ENCODE measurements at regions not wholly inside any gene's neighbourhood (a gene's known extent, or its start where the extent isn't known, plus 50 kb on each side); places are given as distances from the start of the nearest gene placed in this dataset.

DNA sequence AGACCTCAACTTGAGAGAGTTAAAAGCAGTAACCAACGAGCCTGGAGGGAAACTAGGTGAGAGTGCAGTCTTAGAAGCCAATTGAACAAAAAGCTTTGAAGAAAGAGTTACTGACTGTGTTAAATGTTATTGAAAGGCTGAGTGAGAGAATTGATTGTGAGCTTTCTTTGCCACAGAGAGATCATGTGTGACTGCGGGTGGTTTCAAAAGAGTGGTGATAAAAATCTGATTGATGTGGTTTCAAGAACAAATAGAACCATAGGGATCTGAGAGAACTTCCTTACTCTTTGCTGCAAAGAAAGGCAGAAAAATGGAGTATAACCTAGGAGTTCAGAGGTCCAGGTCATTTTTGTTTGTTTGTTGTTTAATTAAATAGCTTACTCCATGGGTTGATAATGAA lies 759.9 kb upstream of the ALCAM start:
- no peak overlapping the region for H3K27ac Mint-ChIP-seq

DNA sequence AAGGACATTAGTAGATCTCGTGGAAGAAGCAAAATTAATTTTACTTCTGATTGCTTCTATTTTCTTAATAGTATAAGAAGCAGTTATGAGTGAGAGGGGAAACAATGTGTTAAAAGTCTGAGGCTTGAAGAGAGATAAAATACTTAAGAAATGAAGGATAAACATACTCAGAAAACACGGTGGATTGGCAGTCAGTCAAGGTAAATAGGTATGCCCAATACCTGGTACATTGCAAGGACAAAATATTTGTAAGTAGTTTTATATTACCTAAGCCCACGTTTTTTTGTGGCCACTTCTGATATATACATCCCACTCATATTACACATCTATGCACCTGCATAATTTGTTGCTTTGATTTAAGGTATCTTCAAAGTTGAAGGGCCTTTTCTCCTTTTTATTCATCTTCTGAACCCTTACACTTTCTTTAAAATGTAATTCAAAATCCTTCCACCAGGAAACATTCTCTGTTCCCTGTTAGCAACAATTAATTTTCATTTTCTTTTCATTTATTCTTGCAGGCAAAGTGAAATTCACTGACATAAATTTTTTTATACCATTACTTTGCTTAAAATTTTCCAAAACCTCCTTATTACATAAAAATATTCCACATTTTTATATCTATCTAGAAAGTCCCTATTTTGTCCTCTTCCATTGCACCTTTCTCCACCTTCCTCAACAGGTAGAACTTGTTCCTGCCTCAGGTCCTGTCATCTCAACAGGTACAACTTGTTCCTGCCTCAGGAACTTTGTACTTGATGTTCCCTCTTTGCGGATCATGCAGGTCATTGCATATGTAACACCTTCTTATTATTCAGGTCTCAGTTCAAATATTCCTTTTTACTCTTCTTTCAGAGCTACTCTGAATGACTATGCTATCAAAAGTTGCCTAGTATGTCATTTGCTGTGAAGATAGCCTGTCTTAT lies 755.7 kb upstream of the ALCAM start:
- DNase-seq (ENCODE audit: low spot score) = no peak
- no peak overlapping the region for H3K4me3 Mint-ChIP-seq
- no peaks in the 10 kb centered on the region for H3K4me1 Mint-ChIP-seq (ENCODE audit: low read depth)
- no peaks in the 10 kb centered on the region for H3K36me3 Mint-ChIP-seq (ENCODE audit: low read depth)
- H3K27ac Mint-ChIP-seq = no peak overlapping the region
- H3K9me3 Mint-ChIP-seq = no peaks in the 10 kb centered on the region
- intact Hi-C loops (cut with micrococcal nuclease) = no loop called here
- H3K27me3 Mint-ChIP-seq (ENCODE audit: insufficient read depth) = peaks cover 2% of the 10 kb centered on the region

More for the DNA sequence above, 759.9 kb upstream of the ALCAM start:
- H3K9me3 Mint-ChIP-seq = no peaks in the 10 kb centered on the region
- H3K36me3 Mint-ChIP-seq (ENCODE audit: low read depth) = no peaks in the 10 kb centered on the region
- H3K4me1 Mint-ChIP-seq (ENCODE audit: low read depth) = no peaks in the 10 kb centered on the region
- no peak overlapping the region for H3K4me3 Mint-ChIP-seq
- H3K27me3 Mint-ChIP-seq (ENCODE audit: insufficient read depth) = peaks cover 2% of the 10 kb centered on the region
- intact Hi-C loops (cut with micrococcal nuclease) = no loop called here
- no peak for DNase-seq (ENCODE audit: low spot score)

DNA sequence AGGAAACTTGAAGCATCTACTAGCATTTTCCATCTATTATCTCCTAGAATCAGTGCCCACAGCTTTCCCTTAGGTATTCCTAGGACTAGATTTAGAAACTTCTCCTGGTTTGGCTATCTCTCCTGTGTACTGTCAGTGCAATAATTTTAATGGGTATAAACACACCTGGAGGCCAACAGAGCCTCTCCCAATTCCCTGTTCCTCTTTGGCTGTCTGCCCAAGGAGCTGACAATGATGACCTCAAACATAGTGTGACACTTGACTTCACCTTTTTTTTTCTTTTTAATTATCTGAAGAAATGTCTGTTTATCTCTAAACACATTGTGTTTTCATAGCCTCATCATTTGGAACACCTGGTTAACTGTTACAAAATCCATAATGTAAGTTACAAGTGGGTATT lies 754.5 kb upstream of the ALCAM start:
- intact Hi-C loops (cut with micrococcal nuclease) = no loop called here
- no peak overlapping the region for H3K27ac Mint-ChIP-seq
- H3K4me3 Mint-ChIP-seq = no peak overlapping the region

DNA sequence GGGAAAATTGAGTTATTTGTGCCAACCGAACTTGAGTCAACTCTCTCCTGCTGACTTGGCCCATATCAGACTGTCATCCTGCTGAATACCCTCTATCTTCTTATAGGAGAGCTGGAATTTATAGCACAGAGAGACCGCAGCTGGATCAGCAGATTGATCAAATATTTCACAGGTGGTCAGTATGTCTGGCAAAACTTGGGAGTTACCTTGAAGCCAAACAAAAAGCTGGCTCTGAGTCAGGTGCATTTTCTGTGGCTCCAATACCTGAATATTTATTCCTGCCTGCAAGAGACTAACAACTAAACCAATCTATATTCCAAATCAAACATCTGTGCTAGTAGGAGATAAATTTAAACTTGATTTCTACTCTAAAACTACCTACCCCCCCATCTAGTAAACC lies 752.1 kb upstream of the ALCAM start:
- Mint-ChIP-seq H3K36me3 (ENCODE audit: low read depth) (no peaks in the 10 kb centered on the region), H3K4me1 (ENCODE audit: low read depth) (no peaks in the 10 kb centered on the region), H3K4me3 (no peak overlapping the region), H3K27me3 (ENCODE audit: insufficient read depth) (no peaks in the 10 kb centered on the region), H3K27ac (no peak overlapping the region), H3K9me3 (no peaks in the 10 kb centered on the region)
- intact Hi-C loops (cut with micrococcal nuclease) = no loop called here
- DNase-seq (ENCODE audit: low spot score) = no peak

More for the DNA sequence above, 754.5 kb upstream of the ALCAM start:
- Mint-ChIP-seq H3K36me3 (ENCODE audit: low read depth) (no peaks in the 10 kb centered on the region), H3K4me1 (ENCODE audit: low read depth) (no peaks in the 10 kb centered on the region), H3K27me3 (ENCODE audit: insufficient read depth) (no peaks in the 10 kb centered on the region), H3K9me3 (no peaks in the 10 kb centered on the region)
- no peak for DNase-seq (ENCODE audit: low spot score)

DNA sequence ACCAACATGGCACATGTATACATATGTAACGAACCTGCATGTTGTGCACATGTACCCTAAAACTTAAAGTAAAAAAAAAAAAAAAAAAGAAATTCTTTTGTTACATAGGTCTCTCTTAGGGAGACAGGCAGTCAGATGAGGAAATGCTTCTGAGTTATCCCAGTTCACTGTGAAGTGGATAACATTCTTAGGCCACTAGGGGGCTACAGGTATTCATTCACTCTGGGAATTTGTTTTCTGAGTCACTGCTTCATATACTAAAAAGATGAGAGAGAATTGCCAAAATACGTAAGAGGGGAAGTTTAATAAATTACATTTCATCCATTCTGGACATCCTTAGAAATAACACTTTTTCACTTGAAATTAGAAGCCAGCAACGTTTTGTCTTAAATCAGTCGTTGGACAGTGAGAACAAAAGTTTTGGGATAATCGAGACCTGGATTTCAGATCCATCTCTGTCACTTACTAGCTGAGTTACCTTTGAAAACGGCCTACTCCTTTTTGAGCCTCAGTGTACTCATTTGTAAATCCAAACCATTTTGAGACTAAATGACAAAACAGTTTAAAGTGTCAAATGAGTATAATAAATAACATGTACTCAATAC lies 738.4 kb upstream of the ALCAM start:
- no peaks in the 10 kb centered on the region for H3K4me1 Mint-ChIP-seq (ENCODE audit: low read depth)
- H3K27me3 Mint-ChIP-seq (ENCODE audit: insufficient read depth) = no peaks in the 10 kb centered on the region
- no peak overlapping the region for H3K4me3 Mint-ChIP-seq
- H3K27ac Mint-ChIP-seq = no peak overlapping the region
- no peaks in the 10 kb centered on the region for H3K9me3 Mint-ChIP-seq
- no peaks in the 10 kb centered on the region for H3K36me3 Mint-ChIP-seq (ENCODE audit: low read depth)
- DNase-seq (ENCODE audit: low spot score) = no peak
- intact Hi-C loops (cut with micrococcal nuclease) = loop anchor here (2.0 kb wide), 1 partner anchor 741 kb away; no protein-coding TSS in a partner anchor

DNA sequence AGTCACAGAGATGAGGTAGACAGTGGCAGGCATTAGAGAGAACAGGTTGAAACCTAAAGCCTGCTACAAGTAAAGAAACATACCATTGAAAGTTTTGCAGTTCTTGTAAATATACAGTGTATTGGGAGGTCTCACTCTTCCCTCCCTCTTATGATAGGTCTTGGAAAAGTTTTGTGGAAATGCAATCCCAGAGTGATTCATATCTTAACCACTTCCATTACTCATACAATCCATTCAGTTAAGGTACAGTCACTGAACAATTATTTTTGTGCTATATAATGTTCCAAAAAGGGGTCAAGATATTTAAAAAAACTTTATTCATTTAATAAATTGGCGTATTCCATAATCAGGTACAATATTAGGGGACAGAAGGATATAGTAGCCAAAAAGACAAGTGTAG lies 737.7 kb upstream of the ALCAM start:
- H3K27ac Mint-ChIP-seq = no peak overlapping the region
- no peaks in the 10 kb centered on the region for H3K27me3 Mint-ChIP-seq (ENCODE audit: insufficient read depth)
- no peaks in the 10 kb centered on the region for H3K9me3 Mint-ChIP-seq
- H3K4me3 Mint-ChIP-seq = no peak overlapping the region
- no peaks in the 10 kb centered on the region for H3K4me1 Mint-ChIP-seq (ENCODE audit: low read depth)
- H3K36me3 Mint-ChIP-seq (ENCODE audit: low read depth) = no peaks in the 10 kb centered on the region
- no peak for DNase-seq (ENCODE audit: low spot score)
- intact Hi-C loops (cut with micrococcal nuclease) = loop anchor here (2.0 kb wide), 1 partner anchor 740 kb away; no protein-coding TSS in a partner anchor

DNA sequence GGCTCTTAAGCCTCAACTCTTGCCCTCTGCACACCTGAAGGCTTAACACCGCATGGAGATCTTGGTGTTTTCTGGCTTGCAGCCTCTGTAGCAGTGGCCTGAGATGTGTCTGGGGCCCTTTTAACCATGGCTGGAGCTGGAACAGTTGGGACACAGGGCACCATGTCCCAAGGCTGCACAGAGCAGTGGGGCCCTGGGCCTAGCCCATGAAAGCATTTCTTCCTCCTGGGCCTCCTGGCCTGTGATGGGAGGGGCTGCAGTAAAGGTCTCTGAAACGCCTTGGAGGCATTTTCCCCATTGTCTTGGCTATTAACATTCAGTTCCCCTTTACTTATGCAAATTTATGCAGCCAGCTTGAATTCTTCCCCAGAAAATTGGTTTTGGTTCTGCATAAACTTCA lies 735.5 kb upstream of the ALCAM start:
- no peaks in the 10 kb centered on the region for H3K27me3 Mint-ChIP-seq (ENCODE audit: insufficient read depth)
- no peak overlapping the region for H3K27ac Mint-ChIP-seq

DNA sequence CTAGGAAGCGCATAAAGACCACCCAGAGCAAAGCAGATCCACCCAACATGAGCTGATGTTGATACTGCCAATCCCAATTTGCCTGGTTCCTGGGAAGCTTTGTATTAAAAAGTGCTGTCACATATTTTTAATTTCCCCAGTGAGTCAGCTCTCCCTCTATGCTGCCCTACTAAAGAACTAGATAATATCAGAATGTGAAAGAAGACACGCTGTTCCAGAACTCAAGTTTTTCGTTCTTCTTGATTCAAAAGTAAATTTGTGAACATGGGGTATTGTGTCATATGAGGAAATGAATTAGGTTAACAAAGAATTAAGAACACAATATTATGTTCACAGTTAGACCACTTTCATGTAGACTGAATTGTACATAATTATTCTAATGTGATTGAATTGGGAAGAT lies 734.2 kb upstream of the ALCAM start:
- Mint-ChIP-seq H3K4me1 (ENCODE audit: low read depth) (no peaks in the 10 kb centered on the region), H3K27ac (no peak overlapping the region), H3K27me3 (ENCODE audit: insufficient read depth) (no peaks in the 10 kb centered on the region), H3K36me3 (ENCODE audit: low read depth) (no peaks in the 10 kb centered on the region), H3K4me3 (no peak overlapping the region), H3K9me3 (no peaks in the 10 kb centered on the region)
- intact Hi-C loops (cut with micrococcal nuclease) = no loop called here
- DNase-seq (ENCODE audit: low spot score) = no peak

More for the DNA sequence above, 735.5 kb upstream of the ALCAM start:
- Mint-ChIP-seq H3K4me3 (no peak overlapping the region), H3K4me1 (ENCODE audit: low read depth) (no peaks in the 10 kb centered on the region), H3K9me3 (no peaks in the 10 kb centered on the region), H3K36me3 (ENCODE audit: low read depth) (no peaks in the 10 kb centered on the region)
- intact Hi-C loops (cut with micrococcal nuclease) = no loop called here
- no peak for DNase-seq (ENCODE audit: low spot score)

DNA sequence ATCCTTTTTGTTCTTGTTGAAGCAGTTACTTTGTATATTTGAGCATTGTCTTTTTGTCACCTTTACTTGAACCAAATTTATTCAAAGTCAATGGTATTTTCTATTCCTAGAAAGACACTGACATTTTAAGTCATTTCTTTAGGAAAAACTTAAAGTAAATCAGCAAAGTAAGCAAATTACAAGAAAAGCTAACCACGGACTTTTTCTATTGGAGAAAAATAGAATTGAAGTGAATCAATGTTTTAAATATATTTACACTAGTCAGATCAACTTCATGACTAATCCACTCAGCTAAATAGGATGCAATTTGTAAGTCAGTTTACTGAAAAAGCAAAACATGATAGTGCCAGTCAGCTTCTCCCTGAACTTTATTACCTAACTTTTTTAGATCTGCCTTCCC lies 733.8 kb upstream of the ALCAM start:
- no peak for DNase-seq (ENCODE audit: low spot score)
- Mint-ChIP-seq H3K27me3 (ENCODE audit: insufficient read depth) (no peaks in the 10 kb centered on the region), H3K4me1 (ENCODE audit: low read depth) (no peaks in the 10 kb centered on the region)

DNA sequence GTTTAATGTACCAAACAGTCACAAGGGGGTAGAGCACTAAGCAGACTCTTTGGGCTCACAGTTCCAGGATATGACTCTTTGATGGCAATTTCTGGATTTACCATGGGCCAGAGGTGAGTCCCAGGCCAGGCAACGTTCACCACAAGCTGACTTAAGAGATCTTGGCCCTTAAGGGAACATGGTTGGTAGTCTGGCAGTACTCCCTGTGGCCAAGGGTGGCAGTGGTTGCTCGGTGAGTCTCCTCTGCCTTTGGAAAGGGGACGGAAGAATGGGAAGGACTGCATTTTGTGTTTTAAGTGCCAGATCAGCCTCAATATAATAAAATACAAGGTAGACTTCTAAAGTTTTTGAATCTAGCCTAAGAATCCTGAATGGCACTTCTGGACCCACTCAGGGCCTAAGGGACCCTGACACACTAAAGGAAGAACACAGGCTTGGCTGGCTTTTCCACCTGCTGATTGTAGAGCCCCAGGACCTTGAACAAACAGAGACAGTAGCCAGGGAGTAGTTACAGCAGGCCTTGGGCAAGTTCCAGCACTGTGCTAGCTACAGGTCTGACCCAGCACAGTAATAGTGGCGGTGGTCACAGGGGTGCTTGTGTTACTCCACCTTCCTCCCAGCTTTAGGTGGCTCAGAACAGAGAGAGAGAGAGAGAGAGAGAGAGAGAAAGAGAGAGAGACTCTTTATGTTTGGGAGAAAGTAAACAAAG lies 730.7 kb upstream of the ALCAM start:
- Mint-ChIP-seq H3K27me3 (ENCODE audit: insufficient read depth) (no peaks in the 10 kb centered on the region), H3K36me3 (ENCODE audit: low read depth) (no peaks in the 10 kb centered on the region), H3K9me3 (no peaks in the 10 kb centered on the region), H3K4me1 (ENCODE audit: low read depth) (no peaks in the 10 kb centered on the region), H3K27ac (no peak overlapping the region), H3K4me3 (no peak overlapping the region)
- no peak for DNase-seq (ENCODE audit: low spot score)
- intact Hi-C loops (cut with micrococcal nuclease) = no loop called here

More for the DNA sequence above, 733.8 kb upstream of the ALCAM start:
- intact Hi-C loops (cut with micrococcal nuclease) = no loop called here
- Mint-ChIP-seq H3K9me3 (no peaks in the 10 kb centered on the region), H3K27ac (no peak overlapping the region), H3K4me3 (no peak overlapping the region), H3K36me3 (ENCODE audit: low read depth) (no peaks in the 10 kb centered on the region)

DNA sequence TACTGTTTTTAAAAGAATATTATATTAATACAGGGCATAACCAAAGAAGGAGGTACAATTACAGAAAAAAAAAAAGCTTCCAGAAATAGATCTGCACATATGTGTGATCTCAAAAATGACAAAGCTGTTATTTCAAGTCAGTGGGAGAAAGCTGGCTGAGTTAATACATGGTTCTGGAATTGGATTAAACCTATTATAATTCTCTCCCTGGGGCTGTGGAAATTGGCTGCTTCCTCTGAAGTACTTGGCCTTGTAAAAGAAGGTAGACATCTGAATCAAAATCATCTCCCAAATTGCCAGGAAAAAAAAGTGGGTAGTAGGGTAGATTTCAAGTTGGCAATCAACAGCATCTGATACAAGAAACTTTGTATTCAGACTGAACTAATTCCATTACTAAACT lies 723.9 kb upstream of the ALCAM start:
- Mint-ChIP-seq H3K9me3 (no peaks in the 10 kb centered on the region), H3K27ac (no peak overlapping the region), H3K27me3 (ENCODE audit: insufficient read depth) (no peaks in the 10 kb centered on the region), H3K4me1 (ENCODE audit: low read depth) (no peaks in the 10 kb centered on the region), H3K4me3 (no peak overlapping the region), H3K36me3 (ENCODE audit: low read depth) (no peaks in the 10 kb centered on the region)
- DNase-seq (ENCODE audit: low spot score) = no peak
- intact Hi-C loops (cut with micrococcal nuclease) = no loop called here

DNA sequence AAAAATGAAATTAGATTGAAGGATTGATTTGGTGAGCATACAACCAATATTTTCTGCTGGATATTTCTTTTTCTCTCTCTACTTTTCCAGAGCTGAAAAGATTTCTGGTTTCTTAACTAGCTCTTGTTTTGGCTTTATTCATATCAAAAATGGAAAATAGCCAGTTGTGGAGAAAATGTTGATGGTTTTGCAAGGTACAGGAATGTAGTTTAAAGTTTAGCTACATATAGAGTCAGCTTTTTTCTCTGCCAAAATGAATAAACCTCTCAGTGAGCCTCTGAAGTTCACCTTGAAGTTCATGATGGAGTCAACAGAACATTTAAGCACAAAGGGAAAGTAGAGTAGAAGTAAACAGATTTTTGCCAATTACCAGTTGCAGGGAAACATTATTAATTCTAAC lies 720.5 kb upstream of the ALCAM start:
- no peaks in the 10 kb centered on the region for H3K4me1 Mint-ChIP-seq (ENCODE audit: low read depth)
- intact Hi-C loops (cut with micrococcal nuclease) = no loop called here

DNA sequence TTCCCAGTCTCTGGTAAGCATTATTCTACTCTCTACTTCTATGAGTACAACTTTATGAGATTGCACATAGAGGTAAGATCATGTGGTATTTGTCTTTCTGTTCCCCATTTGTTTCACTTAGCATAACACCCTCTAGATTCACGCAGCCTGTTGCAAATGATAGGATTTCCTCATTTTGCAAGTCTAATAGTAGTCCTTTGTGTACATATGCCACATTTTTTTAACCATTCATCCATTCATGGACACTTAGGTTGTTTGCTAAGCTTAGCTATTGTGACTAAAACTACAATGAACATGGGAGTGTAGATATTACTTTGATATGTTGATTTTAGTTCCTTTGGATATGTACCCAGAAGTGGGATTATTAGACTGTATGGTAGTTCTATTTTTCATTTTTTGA lies 717.9 kb upstream of the ALCAM start:
- DNase-seq (ENCODE audit: low spot score) = no peak
- H3K36me3 Mint-ChIP-seq (ENCODE audit: low read depth) = no peaks in the 10 kb centered on the region
- H3K4me1 Mint-ChIP-seq (ENCODE audit: low read depth) = no peaks in the 10 kb centered on the region
- H3K9me3 Mint-ChIP-seq = no peaks in the 10 kb centered on the region
- H3K27me3 Mint-ChIP-seq (ENCODE audit: insufficient read depth) = no peaks in the 10 kb centered on the region
- intact Hi-C loops (cut with micrococcal nuclease) = no loop called here
- no peak overlapping the region for H3K4me3 Mint-ChIP-seq
- no peak overlapping the region for H3K27ac Mint-ChIP-seq

More for the DNA sequence above, 720.5 kb upstream of the ALCAM start:
- Mint-ChIP-seq H3K4me3 (no peak overlapping the region), H3K27ac (no peak overlapping the region), H3K27me3 (ENCODE audit: insufficient read depth) (no peaks in the 10 kb centered on the region), H3K36me3 (ENCODE audit: low read depth) (no peaks in the 10 kb centered on the region), H3K9me3 (no peaks in the 10 kb centered on the region)
- DNase-seq (ENCODE audit: low spot score) = no peak
